Activated CD8-positive, alpha-beta T cell treated with anti-CD3 and anti-CD28 coated beads for 36 hours (primary cell): ENCODE measurements at regions not wholly inside any gene's neighbourhood (a gene's known extent, or its start where the extent isn't known, plus 50 kb on each side); places are given as distances from the start of the nearest gene placed in this dataset.

Experiments
- ATAC-seq: fragments of 200-7000 bp; cut with Tn5 transposase; one replicate; pipeline ENCODE4 v1.10.0; 2021; ENCODE audit warnings: mild to moderate bottlenecking, moderate library complexity
- CTCF ChIA-PET: fragments of 350-600 bp; sonication (Branson Sonifier 250); formaldehyde crosslinking; loops from one replicate; lab custom pipeline; 2021; ENCODE audit warnings: antibody characterized with exemption; lab: Charles Lee
- POLR2A ChIA-PET: fragments of 350-600 bp; sonication (Branson Sonifier 250); formaldehyde crosslinking; loops from one replicate; lab custom pipeline; 2021; ENCODE audit warnings: antibody characterized with exemption; lab: Charles Lee
- DNase-seq: peaks from one replicate; pipeline ENCODE4 v3.0.0-alpha.2; 2020
- H3K27ac Mint-ChIP-seq: one replicate; pipeline ENCODE4 v1.8.0; 2021; ENCODE audit warnings: mild to moderate bottlenecking, mixed read lengths
- H3K27me3 Mint-ChIP-seq: one replicate; pipeline ENCODE4 v1.8.0; 2021; ENCODE audit warnings: mixed read lengths
- H3K36me3 Mint-ChIP-seq: one replicate; pipeline ENCODE4 v1.8.0; 2021; ENCODE audit warnings: low read depth, mixed read lengths
- H3K4me1 Mint-ChIP-seq: one replicate; pipeline ENCODE4 v1.8.0; 2021; ENCODE audit warnings: low read depth, mixed read lengths
- H3K4me3 Mint-ChIP-seq: one replicate; pipeline ENCODE4 v1.8.0; 2021; ENCODE audit warnings: mild to moderate bottlenecking, moderate library complexity, mixed read lengths
- H3K9me3 Mint-ChIP-seq: one replicate; pipeline ENCODE4 v1.8.0; 2021; ENCODE audit warnings: mixed read lengths
- CTCF ChIP-seq: fragments of 200-600 bp; IDR thresholded peaks from one replicate; pipeline ENCODE4 v1.8.0; 2022; ENCODE audit warnings: antibody characterized with exemption, mild to moderate bottlenecking
- intact Hi-C: fragments of 100-400 bp; cut with micrococcal nuclease; formaldehyde crosslinking; loops from one replicate; pipeline ENCODE4 v1.10.0; 2022

GRCh38 chr10:44032216-44032615 lies 352.7 kb downstream of the CXCL12 start:
- TF ChIP-seq CTCF = no peak
- ChIA-PET CTCF (no interaction called here), POLR2A (no interaction called here)
- DNase-seq (no peak), ATAC-seq (no peak)
- Mint-ChIP-seq H3K4me1 (no peaks in the 10 kb centered on the region), H3K9me3 (no peaks in the 10 kb centered on the region), H3K27me3 (peaks cover 5% of the 10 kb centered on the region), H3K27ac (no peak overlapping the region), H3K4me3 (no peak overlapping the region), H3K36me3 (no peaks in the 10 kb centered on the region)
- intact Hi-C loops = loop anchor here (10.0 kb wide), 1 partner anchor 337 kb away; no protein-coding TSS in a partner anchor

GRCh38 chr10:44030738-44031137 lies 354.2 kb downstream of the CXCL12 start:
- H3K27me3 Mint-ChIP-seq = peaks cover 8% of the 10 kb centered on the region
- ATAC-seq (no peak), DNase-seq (no peak)
- no peaks in the 10 kb centered on the region for H3K36me3 Mint-ChIP-seq
- H3K4me3 Mint-ChIP-seq = no peak overlapping the region
- intact Hi-C loops = loop anchor here (10.0 kb wide), 1 partner anchor 336 kb away; no protein-coding TSS in a partner anchor
- CTCF ChIA-PET = interaction anchor here (1.5 kb wide), 1 partner anchor 341 kb away, joined by 14 read pairs; no protein-coding TSS in a partner anchor
- no peak overlapping the region for H3K27ac Mint-ChIP-seq
- no peaks in the 10 kb centered on the region for H3K4me1 Mint-ChIP-seq
- TF ChIP-seq CTCF = no peak
- H3K9me3 Mint-ChIP-seq = no peaks in the 10 kb centered on the region
- POLR2A ChIA-PET = no interaction called here

DNA sequence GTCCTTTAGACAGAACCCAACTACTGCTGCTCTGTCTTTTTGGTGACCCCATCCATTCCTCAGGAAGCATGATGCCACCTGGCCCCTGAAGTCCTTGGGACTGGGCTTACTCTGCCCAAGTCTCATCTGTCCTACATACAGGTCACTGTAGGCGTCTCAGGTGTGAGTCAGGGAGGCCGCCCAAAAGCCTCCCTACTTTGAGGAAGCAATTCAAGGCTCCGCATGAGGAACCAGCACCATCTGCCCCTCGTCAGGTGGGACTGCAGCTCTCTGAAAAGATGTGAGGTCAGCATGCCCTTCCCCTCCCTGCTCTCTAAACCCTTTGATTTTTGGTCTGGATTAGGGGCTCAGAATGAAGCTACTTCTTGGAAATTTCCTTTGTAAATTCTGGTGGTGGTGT lies 354.8 kb downstream of the CXCL12 start:
- POLR2A ChIA-PET = interaction anchor here (0.7 kb wide), 1 partner anchor 339 kb away, joined by 3 read pairs; no protein-coding TSS in a partner anchor
- DNase-seq (peak; percentile 53), ATAC-seq (peak; percentile 89)
- Mint-ChIP-seq H3K4me3 (no peak overlapping the region), H3K36me3 (no peaks in the 10 kb centered on the region), H3K9me3 (no peaks in the 10 kb centered on the region), H3K4me1 (no peaks in the 10 kb centered on the region), H3K27me3 (peaks cover 10% of the 10 kb centered on the region), H3K27ac (no peak overlapping the region)
- peak; percentile 42 for TF ChIP-seq CTCF
- CTCF ChIA-PET = interaction anchor here (1.0 to 1.5 kb wide), 2 partner anchors 341 to 359 kb away, joined by 3 to 14 read pairs; no protein-coding TSS in a partner anchor
- intact Hi-C loops = loop anchor here (10.0 kb wide), 1 partner anchor 335 kb away; no protein-coding TSS in a partner anchor

DNA sequence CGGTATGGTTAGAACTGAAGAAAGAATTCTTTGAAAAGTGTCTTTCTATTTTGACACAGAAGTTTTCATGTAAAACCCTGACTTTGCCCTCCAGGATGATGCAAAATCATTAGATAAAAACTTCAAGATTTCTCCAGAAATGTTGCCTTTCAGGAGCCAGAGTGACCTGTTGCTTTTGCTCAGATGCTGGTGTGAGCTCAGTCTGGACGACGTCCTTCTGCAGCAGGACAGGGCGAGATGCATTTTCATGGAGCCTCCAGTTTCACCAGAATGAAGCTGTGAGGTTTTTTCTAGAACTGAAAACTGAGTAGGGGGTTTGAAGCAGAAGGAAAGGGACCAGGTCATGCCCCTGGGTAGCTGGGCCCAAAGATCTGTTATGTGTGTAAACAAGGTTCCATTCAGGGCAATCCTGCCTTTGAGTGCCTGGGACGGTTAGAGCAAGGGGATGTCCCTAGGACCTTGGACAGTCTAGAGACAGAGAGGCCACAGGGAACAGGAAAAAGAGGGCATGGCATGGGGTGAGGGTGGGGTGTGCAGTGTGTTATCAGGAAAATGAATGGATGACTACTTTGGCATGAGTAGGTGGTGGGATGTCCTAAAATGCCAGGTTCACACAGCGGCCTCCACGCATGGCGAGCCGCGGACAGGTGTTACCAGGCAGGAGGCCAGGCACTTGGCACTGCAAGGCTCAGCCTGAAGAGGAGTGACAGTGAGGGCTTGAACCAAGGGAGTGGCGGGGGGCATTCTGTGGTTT lies 356.3 kb downstream of the CXCL12 start:
- H3K9me3 Mint-ChIP-seq = no peaks in the 10 kb centered on the region
- H3K36me3 Mint-ChIP-seq = no peaks in the 10 kb centered on the region
- no peak for TF ChIP-seq CTCF
- H3K27ac Mint-ChIP-seq = no peak overlapping the region
- POLR2A ChIA-PET = no interaction called here
- H3K4me3 Mint-ChIP-seq = no peak overlapping the region
- DNase-seq = no peak
- intact Hi-C loops = no loop called here
- H3K4me1 Mint-ChIP-seq = no peaks in the 10 kb centered on the region
- ATAC-seq = no peak
- H3K27me3 Mint-ChIP-seq = peaks cover 7% of the 10 kb centered on the region
- CTCF ChIA-PET = no interaction called here
